H1 (cell line): ENCODE measurements at regions not wholly inside any gene's neighbourhood (a gene's known extent, or its start where the extent isn't known, plus 50 kb on each side); places are given as distances from the start of the nearest gene placed in this dataset.

Source experiments
- CTCF ChIA-PET: fragments of 300-600 bp; sonication (Branson Sonifier 250); formaldehyde crosslinking; loops from one replicate; lab custom pipeline; 2021; ENCODE audit not compliant: partially characterized antibody; lab: Charles Lee
- POLR2A ChIA-PET: fragments of 300-600 bp; sonication (Branson Sonifier 250); formaldehyde crosslinking; loops from one replicate; lab custom pipeline; 2021; ENCODE audit warnings: inconsistent platforms; ENCODE audit not compliant: partially characterized antibody; lab: Charles Lee
- DNase-seq, 2 experiments: peaks; one replicate each; pipeline versions ENCODE4 v3.0.0 to v3.0.0-alpha.2; 2010 to 2022; ENCODE audit warnings: low spot score in 2 of 2, low read depth in 1 of 2, mixed read lengths in 1 of 2
- FAIRE-seq: peaks from 2 replicates; lab custom pipeline; 2011; peaks lifted over from hg19 to GRCh38; lab: Jason Lieb, UNC
- H2AFZ ChIP-seq: 2 replicates; pipeline ENCODE4 v1.8.1; 2012; ENCODE audit warnings: low read length, inconsistent platforms
- H2AK5ac ChIP-seq: 2 replicates; pipeline ENCODE4 v1.6.1; 2013; ENCODE audit warnings: low read depth, low read length
- H2BK120ac ChIP-seq: replicated peaks from 2 replicates; pipeline ENCODE3; 2013; ENCODE audit warnings: low read depth, low read length, inconsistent platforms
- H2BK12ac ChIP-seq: 2 replicates; pipeline ENCODE4 v1.6.1; 2013; ENCODE audit warnings: low read depth, low read length
- H2BK15ac ChIP-seq: 2 replicates; pipeline ENCODE4 v1.6.1; 2013; ENCODE audit warnings: low read length
- H2BK20ac ChIP-seq: 2 replicates; pipeline ENCODE4 v1.6.1; 2013; ENCODE audit warnings: low read length
- H2BK5ac ChIP-seq: 2 replicates; pipeline ENCODE4 v1.6.1; 2013; ENCODE audit warnings: low read depth, low read length
- H3K14ac ChIP-seq: 2 replicates; pipeline ENCODE4 v1.6.1; 2013; ENCODE audit warnings: inconsistent platforms; ENCODE audit not compliant: insufficient read length
- H3K18ac ChIP-seq: 2 replicates; pipeline ENCODE4 v1.6.1; 2013; ENCODE audit warnings: low read length; ENCODE audit errors: extremely low read depth
- H3K23ac ChIP-seq: 2 replicates; pipeline ENCODE4 v1.6.1; 2013; ENCODE audit warnings: inconsistent platforms; ENCODE audit not compliant: insufficient read length
- H3K23me2 ChIP-seq: 2 replicates; pipeline ENCODE4 v1.6.1; 2013; ENCODE audit warnings: low read depth, low read length
- H3K27ac ChIP-seq: 2 replicates; pipeline ENCODE4 v1.6.1; 2011; ENCODE audit warnings: low read depth, low read length, inconsistent platforms
- H3K27me3 ChIP-seq, 4 experiments: replicated peaks in 1 of 4; 1 replicate in 1 of 4; 2 replicates in 3 of 4; pipeline versions ENCODE4 v1.6.1 to v1.8.1; 2011 to 2013; ENCODE audit warnings: low read length in 3 of 4, mild to moderate bottlenecking in 3 of 4, inconsistent platforms in 2 of 4, mixed read lengths in 2 of 4, moderate library complexity in 1 of 4; ENCODE audit not compliant: control insufficient read depth in 3 of 4, insufficient read depth in 3 of 4; ENCODE audit errors: extremely low read depth in 1 of 4
- H3K36me3 ChIP-seq, 4 experiments: 2 replicates each; pipeline versions ENCODE4 v1.6.1 to v1.8.1; 2011 to 2013; ENCODE audit warnings: mild to moderate bottlenecking in 4 of 4, low read length in 3 of 4, moderate library complexity in 2 of 4, control low read depth in 1 of 4, inconsistent platforms in 1 of 4; ENCODE audit not compliant: insufficient read depth in 4 of 4, control insufficient read depth in 2 of 4
- H3K4ac ChIP-seq: replicated peaks from 2 replicates; pipeline ENCODE3; 2013; ENCODE audit warnings: low read length, low read depth, mixed read lengths, inconsistent platforms; ENCODE audit not compliant: insufficient read length
- H3K4me1 ChIP-seq, 4 experiments: replicated peaks in 1 of 4; 1 replicate in 1 of 4; 2 replicates in 3 of 4; pipeline versions ENCODE4 v1.6.1 to v1.8.1; 2011 to 2013; ENCODE audit warnings: low read length in 3 of 4, inconsistent platforms in 2 of 4, mixed read lengths in 1 of 4; ENCODE audit not compliant: insufficient read depth in 4 of 4, control insufficient read depth in 3 of 4
- H3K4me2 ChIP-seq, 2 experiments: 2 replicates each; pipeline versions ENCODE4 v1.6.1 to v1.8.1; 2011 to 2013; ENCODE audit warnings: low read depth in 2 of 2, low read length in 2 of 2, control low read depth in 1 of 2, inconsistent platforms in 1 of 2, mild to moderate bottlenecking in 1 of 2; ENCODE audit not compliant: insufficient read depth in 1 of 2
- H3K4me3 ChIP-seq, 4 experiments: fragments of 200-600, 300-600 bp in 1 of 4; sonication (generic), shearing (Covaris generic), sonication (Bioruptor Twin) in 1 of 4; 2 replicates each; pipeline versions ENCODE4 v1.5.1 to v1.8.1; 2011 to 2016; ENCODE audit warnings: low read length in 4 of 4, low read depth in 3 of 4, control low read depth in 2 of 4, inconsistent platforms in 2 of 4, mild to moderate bottlenecking in 2 of 4, mixed read lengths in 1 of 4, moderate library complexity in 1 of 4; ENCODE audit not compliant: insufficient read depth in 2 of 4; ENCODE audit errors: extremely low read depth in 1 of 4
- H3K56ac ChIP-seq: replicated peaks from 2 replicates; pipeline ENCODE3; 2013; ENCODE audit warnings: low read depth, mild to moderate bottlenecking, mixed read lengths, low read length, inconsistent platforms; ENCODE audit not compliant: insufficient read length
- H3K79me1 ChIP-seq: 2 replicates; pipeline ENCODE4 v1.6.1; 2013; ENCODE audit warnings: low read depth, low read length, control low read depth
- H3K79me2 ChIP-seq, 2 experiments: 2 replicates each; pipeline versions ENCODE4 v1.6.1 to v1.8.1; 2012 to 2013; ENCODE audit warnings: low read length in 2 of 2, mild to moderate bottlenecking in 2 of 2, inconsistent platforms in 1 of 2; ENCODE audit not compliant: insufficient read depth in 2 of 2, control insufficient read depth in 1 of 2
- H3K9ac ChIP-seq, 4 experiments: replicated peaks in 1 of 4; 1 replicate in 1 of 4; 2 replicates in 3 of 4; pipeline versions ENCODE4 v1.6.1 to v1.8.1; 2011 to 2013; ENCODE audit warnings: low read depth in 3 of 4, low read length in 3 of 4, control low read depth in 2 of 4, mild to moderate bottlenecking in 2 of 4, moderate library complexity in 2 of 4, inconsistent platforms in 1 of 4; ENCODE audit errors: extremely low read depth in 1 of 4
- H3K9me3 ChIP-seq, 2 experiments: 2 replicates each; pipeline versions ENCODE4 v1.6.1 to v1.8.1; 2012 to 2013; ENCODE audit warnings: mild to moderate bottlenecking in 2 of 2, moderate library complexity in 2 of 2, control low read depth in 1 of 2, inconsistent platforms in 1 of 2, low read depth in 1 of 2, low read length in 1 of 2, mixed read lengths in 1 of 2; ENCODE audit not compliant: insufficient read depth in 2 of 2
- H4K20me1 ChIP-seq, 2 experiments: replicated peaks in 1 of 2; 2 replicates each; pipeline versions ENCODE3 to v1.8.1; 2011 to 2013; ENCODE audit warnings: inconsistent platforms in 2 of 2, low read length in 2 of 2, mild to moderate bottlenecking in 1 of 2; ENCODE audit not compliant: insufficient read depth in 2 of 2, control insufficient read depth in 1 of 2
- H4K5ac ChIP-seq: 2 replicates; pipeline ENCODE4 v1.6.1; 2013; ENCODE audit warnings: low read length, low read depth, mixed read lengths, inconsistent platforms; ENCODE audit not compliant: insufficient read length
- H4K8ac ChIP-seq: 2 replicates; pipeline ENCODE4 v1.8.0; 2013; ENCODE audit warnings: mild to moderate bottlenecking, moderate library complexity, low read length, inconsistent platforms; ENCODE audit not compliant: insufficient read depth; ENCODE audit errors: extremely low read depth
- H4K91ac ChIP-seq: replicated peaks from 2 replicates; pipeline ENCODE3; 2013; ENCODE audit warnings: low read length, mixed read lengths, inconsistent platforms; ENCODE audit not compliant: insufficient read length
- ASH2L ChIP-seq: fragments of 200-600, 300-600 bp; sonication (generic); IDR thresholded peaks from one replicate; pipeline ENCODE4 v1.7.1; 2017; ENCODE audit warnings: low read length
- CBX5 ChIP-seq: fragments of 300-800, 300-1000 bp; sonication (generic); IDR thresholded peaks from 2 replicates; pipeline ENCODE4 v1.7.1; 2016; ENCODE audit warnings: antibody characterized with exemption, low read length, low read depth
- CHD1 ChIP-seq: IDR thresholded peaks from 2 replicates; pipeline ENCODE4 v1.6.1; 2012; ENCODE audit warnings: low read depth, low read length, improper control_type of control experiment
- CREB1 ChIP-seq: IDR thresholded peaks from 2 replicates; pipeline ENCODE4 v1.6.1; 2012; ENCODE audit warnings: inconsistent platforms
- CTBP2 ChIP-seq: IDR thresholded peaks from 2 replicates; pipeline ENCODE4 v1.7.0; 2011; ENCODE audit warnings: borderline replicate concordance, mild to moderate bottlenecking, moderate library complexity, mixed read lengths, low read length; ENCODE audit not compliant: insufficient read depth, insufficient read length
- EGR1 ChIP-seq: IDR thresholded peaks from 2 replicates; pipeline ENCODE4 v1.6.1; 2011; ENCODE audit warnings: low read depth, low read length, borderline replicate concordance
- GABPA ChIP-seq: IDR thresholded peaks from 2 replicates; pipeline ENCODE4 v1.6.1; 2011; ENCODE audit warnings: mild to moderate bottlenecking, low read length, moderate library complexity, borderline replicate concordance; ENCODE audit not compliant: insufficient read depth
- KDM4A ChIP-seq: IDR thresholded peaks from one replicate; pipeline ENCODE4 v1.7.1; 2012; ENCODE audit warnings: low read depth, mild to moderate bottlenecking, moderate library complexity, low read length, inconsistent platforms; ENCODE audit not compliant: severe bottlenecking
- POLR2AphosphoS5 ChIP-seq: IDR thresholded peaks from 2 replicates; pipeline ENCODE4 v1.6.1; 2011; ENCODE audit warnings: low read depth, low read length
- SAP30 ChIP-seq: fragments of 300-600 bp; sonication (generic); IDR thresholded peaks from 2 replicates; pipeline ENCODE4 v1.7.1; 2012; ENCODE audit warnings: low read length, moderate library complexity, mild to moderate bottlenecking, inconsistent platforms; ENCODE audit not compliant: insufficient read depth, insufficient replicate concordance
- SIN3A ChIP-seq, 2 experiments: IDR thresholded peaks in 1 of 2; conservative IDR thresholded peaks in 1 of 2; 2 replicates each; pipeline ENCODE4 v1.6.1; 2011 to 2012; ENCODE audit warnings: low read length in 2 of 2, improper control_type of control experiment in 1 of 2, low read depth in 1 of 2, mild to moderate bottlenecking in 1 of 2
- SP2 ChIP-seq: IDR thresholded peaks from 2 replicates; pipeline ENCODE4 v1.6.1; 2012; ENCODE audit warnings: mild to moderate bottlenecking, low read length, inconsistent platforms
- SP4 ChIP-seq: IDR thresholded peaks from 2 replicates; pipeline ENCODE4 v1.6.1; 2012; ENCODE audit warnings: low read length, inconsistent platforms
- SRF ChIP-seq: IDR thresholded peaks from 2 replicates; pipeline ENCODE4 v1.6.1; 2011; ENCODE audit warnings: mild to moderate bottlenecking, low read depth, low read length, moderate library complexity
- TCF12 ChIP-seq: IDR thresholded peaks from 2 replicates; pipeline ENCODE4 v1.6.1; 2011; ENCODE audit warnings: low read depth, mild to moderate bottlenecking, low read length
- WGBS, 2 experiments: shearing (Covaris generic) in 1 of 2; methylation state at CpG; one replicate each; pipeline versions ENCODE4 v1.1.6 to v1.1.7; 2013 to 2015; ENCODE audit warnings: low lambda C conversion rate in 2 of 2, mixed read lengths in 2 of 2, inconsistent platforms in 1 of 2, low coverage in 1 of 2, missing lambda C conversion rate in 1 of 2; ENCODE audit not compliant: insufficient replicate concordance in 2 of 2, insufficient coverage in 1 of 2, insufficient read length in 1 of 2; ENCODE audit errors: extremely low coverage in 1 of 2, missing lambda C conversion rate in 1 of 2; 5-methylcytosine and 5-hydroxymethylcytosine counted together

DNA sequence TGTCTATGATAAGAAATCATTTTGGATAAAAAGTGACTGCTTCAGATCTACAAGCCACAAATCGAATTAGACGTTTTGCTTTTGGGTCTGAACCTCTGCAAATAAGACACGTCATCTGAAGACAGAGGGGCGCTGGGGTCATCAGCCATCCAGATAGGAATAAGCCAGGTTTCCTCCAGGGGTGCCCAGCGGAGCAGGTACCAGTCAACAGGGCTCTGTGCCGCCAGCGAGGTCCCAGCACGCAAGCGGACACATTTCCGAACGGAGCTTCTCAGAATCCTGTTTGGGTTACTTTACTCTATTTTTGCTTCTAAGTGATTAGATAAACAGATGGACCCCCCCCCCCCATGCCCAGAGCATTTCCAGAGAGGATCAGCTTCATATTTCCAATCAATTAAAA, 873.8 kb downstream of the BRD1 start:
- no peak overlapping the region for H3K23ac ChIP-seq
- H2BK5ac ChIP-seq: no peak overlapping the region
- H3K79me2 ChIP-seq: no peaks in the 10 kb centered on the region
- H2BK120ac ChIP-seq: no peak overlapping the region
- H2AFZ ChIP-seq: no peak overlapping the region
- H3K27ac ChIP-seq: no peak overlapping the region
- peaks cover 14% of the 10 kb centered on the region; the same call in 1 of the 2 replicates for H3K23me2 ChIP-seq
- peaks cover 0 to 8% of the 10 kb centered on the region in 2 experiments for H4K20me1 ChIP-seq
- WGBS, 2 experiments: 90% methylated on average over 11 of the region's 11 CpGs; no CpG with 5 or more reads in 1 of the 2 experiments
- H3K27me3 ChIP-seq: 0 out of 7 replicates have a peak, but pooled peaks cover 0 to 3% (median 0%) of the 10 kb centered on the region in 4 experiments
- H3K14ac ChIP-seq: no peak overlapping the region
- no peak overlapping the region for H4K91ac ChIP-seq
- H4K5ac ChIP-seq: no peak overlapping the region
- DNase-seq: peak in 1 of 2 experiments; percentile 14
- H3K4me2 ChIP-seq: no peak overlapping the region
- H3K4me1 ChIP-seq: no peaks in the 10 kb centered on the region; a peak in 1 of 7 replicates
- H3K9me3 ChIP-seq: no peaks in the 10 kb centered on the region; a peak in 1 of 4 replicates
- CTCF ChIA-PET: interaction anchor here (0.6 to 3.1 kb wide), 5 partner anchors 10 to 242 kb away, joined by 3 to 14 read pairs (median 3); no protein-coding TSS in a partner anchor
- no peak overlapping the region for H2AK5ac ChIP-seq
- H4K8ac ChIP-seq: no peak overlapping the region
- no peak overlapping the region for H3K4ac ChIP-seq
- no peak overlapping the region for H3K56ac ChIP-seq
- H3K79me1 ChIP-seq: no peaks in the 10 kb centered on the region
- no peak overlapping the region for H3K4me3 ChIP-seq
- no peak overlapping the region for H2BK12ac ChIP-seq
- no peak overlapping the region for H2BK20ac ChIP-seq
- H2BK15ac ChIP-seq: no peak overlapping the region
- H3K18ac ChIP-seq: no peak overlapping the region
- no peaks in the 10 kb centered on the region; a peak in 1 of 8 replicates for H3K36me3 ChIP-seq
- no peak overlapping the region for H3K9ac ChIP-seq
- no peak for FAIRE-seq
- POLR2A ChIA-PET: no interaction called here
- TF ChIP-seq CHD1: no peak
- TF ChIP-seq GABPA: no peak
- TF ChIP-seq EGR1: no peak
- TF ChIP-seq SP4: no peak
- no peak for TF ChIP-seq CTBP2
- TF ChIP-seq CBX5: no peak
- no peak for TF ChIP-seq SAP30
- no peak for TF ChIP-seq KDM4A
- TF ChIP-seq TCF12: no peak
- TF ChIP-seq ASH2L: no peak
- TF ChIP-seq POLR2AphosphoS5: no peak
- no peak for TF ChIP-seq SRF
- no peak for TF ChIP-seq CREB1
- no peak for TF ChIP-seq SIN3A (conservative IDR thresholded peaks at IDR 0.05 in 1 of 2, IDR thresholded peaks at IDR 0.05 in 1 of 2; ENCODE audit: low read depth in 1 of 2, low read length in 2 of 2)
- TF ChIP-seq SP2: no peak
